ENCODE measurements at regions not wholly inside any gene's neighbourhood (a gene's known extent, or its start where the extent isn't known, plus 50 kb on each side); places are given as distances from the start of the nearest gene placed in this dataset.
A peak's percentile ranks its signal among the peaks of the same experiment; 100 is the strongest.
"Not testable (repeated sequence)": the region's sequence is repeated elsewhere in the genome, so short reads cannot be mapped to it uniquely, and the experiment has no call there.

DNA sequence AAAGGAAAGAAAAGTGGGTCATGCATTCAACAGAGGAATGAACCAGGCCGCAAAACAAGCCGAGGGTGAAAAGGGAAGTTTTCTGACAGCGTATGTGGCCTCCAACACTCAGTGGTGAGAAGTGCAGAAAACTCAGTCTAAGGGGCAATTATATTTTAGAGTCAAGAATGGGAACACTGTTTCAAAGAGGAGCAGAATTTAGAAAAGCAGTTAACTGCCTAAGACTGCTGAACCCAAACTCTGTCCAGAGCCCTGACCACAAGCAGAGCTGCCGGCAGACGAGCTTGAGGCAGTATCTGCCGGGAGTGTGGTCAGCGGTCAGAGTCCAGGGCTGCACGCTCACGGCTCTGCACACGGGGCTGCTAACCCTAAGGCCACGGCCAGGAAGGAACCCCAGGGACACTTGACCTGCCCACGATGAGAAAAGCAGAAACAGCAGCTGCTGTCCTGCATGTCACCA, 347.0 kb upstream of the ID2 start:
- DNase-seq (ENCODE audit: low spot score) = no peak
- ATAC-seq = peak; percentile 36
- intact Hi-C loops (cut with DNase I) = no loop called here

DNA sequence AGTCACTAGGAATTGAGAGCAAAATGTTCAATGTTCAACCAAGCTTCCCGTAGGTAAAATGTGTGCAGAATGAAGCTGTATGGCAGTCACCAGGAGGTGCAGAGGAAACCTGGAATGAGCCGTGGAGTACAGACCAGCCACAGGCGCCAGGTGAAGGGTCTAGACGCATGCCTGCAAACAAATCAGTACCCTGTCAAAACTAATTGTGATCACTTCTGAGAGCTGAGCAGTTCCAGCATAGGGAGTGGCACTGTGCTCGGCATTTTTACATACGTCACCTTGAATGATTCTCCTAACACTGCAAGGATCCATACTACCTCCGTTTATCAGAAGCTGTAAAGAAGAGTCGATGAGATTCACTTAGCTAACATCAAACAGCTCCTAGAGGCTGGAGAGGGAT, 346.1 kb upstream of the ID2 start:
- no peak for DNase-seq (ENCODE audit: low spot score)
- intact Hi-C loops (cut with DNase I) = no loop called here
- no peak for ATAC-seq

DNA sequence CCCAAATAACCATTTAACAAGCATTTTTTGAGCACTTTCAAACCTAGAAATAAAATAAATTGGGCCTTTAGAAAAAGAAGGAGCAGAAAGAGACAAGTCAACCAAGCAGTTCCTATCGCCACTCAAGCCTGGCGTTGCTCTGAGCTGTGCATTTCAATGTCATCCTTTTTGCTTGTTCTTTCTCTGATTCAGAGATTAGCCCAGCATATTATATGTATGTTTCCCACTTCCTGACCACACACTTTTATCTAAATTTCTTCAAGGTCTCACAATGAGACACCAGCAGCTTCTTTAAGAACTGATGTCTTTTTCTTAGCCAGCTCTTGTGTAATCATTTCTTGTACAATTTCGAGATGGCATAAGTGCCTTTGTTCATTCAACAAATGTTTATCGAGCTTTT, 344.5 kb upstream of the ID2 start:
- DNase-seq (ENCODE audit: low spot score) = no peak
- ATAC-seq = no peak

DNA sequence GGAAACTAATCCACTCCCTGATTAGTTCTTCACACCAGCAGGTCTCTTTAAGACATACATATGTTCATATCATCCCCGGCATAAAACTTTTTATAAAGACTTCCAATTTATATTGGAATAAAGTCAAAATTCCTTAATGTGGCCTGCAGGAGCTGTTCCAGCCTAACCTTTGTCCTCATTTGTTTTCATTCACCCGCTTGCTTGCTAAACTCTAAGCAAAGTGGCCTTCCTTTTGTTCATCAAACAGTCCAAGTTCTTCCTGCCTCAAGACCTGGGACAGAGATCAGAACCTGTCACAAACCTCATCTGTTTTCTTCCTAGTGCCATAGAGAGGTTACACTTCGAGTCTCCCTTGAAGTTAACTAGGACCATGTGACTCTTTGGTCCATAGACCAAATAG, 339.4 kb upstream of the ID2 start:
- intact Hi-C loops (cut with DNase I) = no loop called here
- DNase-seq (ENCODE audit: low spot score) (no peak), ATAC-seq (no peak)

More for the DNA sequence above, 344.5 kb upstream of the ID2 start:
- intact Hi-C loops (cut with DNase I) = no loop called here

DNA sequence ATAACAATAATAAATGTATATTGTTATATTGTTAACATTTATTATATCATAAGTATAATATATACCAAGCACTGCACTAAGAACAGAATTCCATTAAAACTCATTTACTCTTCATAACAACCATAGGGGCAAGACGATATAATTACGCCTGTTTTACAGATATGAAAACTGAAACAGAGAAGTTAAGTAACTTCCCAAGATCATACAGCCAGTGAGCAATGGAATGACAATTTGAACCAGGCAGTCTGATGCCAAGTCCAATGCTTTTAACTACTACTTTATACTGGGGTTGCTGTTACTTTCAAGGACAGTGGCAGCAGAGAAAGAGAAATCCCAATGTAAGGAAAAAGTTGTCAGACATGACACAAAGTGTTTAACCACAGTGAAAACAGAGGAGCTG, 338.8 kb upstream of the ID2 start:
- ATAC-seq = no peak

DNA sequence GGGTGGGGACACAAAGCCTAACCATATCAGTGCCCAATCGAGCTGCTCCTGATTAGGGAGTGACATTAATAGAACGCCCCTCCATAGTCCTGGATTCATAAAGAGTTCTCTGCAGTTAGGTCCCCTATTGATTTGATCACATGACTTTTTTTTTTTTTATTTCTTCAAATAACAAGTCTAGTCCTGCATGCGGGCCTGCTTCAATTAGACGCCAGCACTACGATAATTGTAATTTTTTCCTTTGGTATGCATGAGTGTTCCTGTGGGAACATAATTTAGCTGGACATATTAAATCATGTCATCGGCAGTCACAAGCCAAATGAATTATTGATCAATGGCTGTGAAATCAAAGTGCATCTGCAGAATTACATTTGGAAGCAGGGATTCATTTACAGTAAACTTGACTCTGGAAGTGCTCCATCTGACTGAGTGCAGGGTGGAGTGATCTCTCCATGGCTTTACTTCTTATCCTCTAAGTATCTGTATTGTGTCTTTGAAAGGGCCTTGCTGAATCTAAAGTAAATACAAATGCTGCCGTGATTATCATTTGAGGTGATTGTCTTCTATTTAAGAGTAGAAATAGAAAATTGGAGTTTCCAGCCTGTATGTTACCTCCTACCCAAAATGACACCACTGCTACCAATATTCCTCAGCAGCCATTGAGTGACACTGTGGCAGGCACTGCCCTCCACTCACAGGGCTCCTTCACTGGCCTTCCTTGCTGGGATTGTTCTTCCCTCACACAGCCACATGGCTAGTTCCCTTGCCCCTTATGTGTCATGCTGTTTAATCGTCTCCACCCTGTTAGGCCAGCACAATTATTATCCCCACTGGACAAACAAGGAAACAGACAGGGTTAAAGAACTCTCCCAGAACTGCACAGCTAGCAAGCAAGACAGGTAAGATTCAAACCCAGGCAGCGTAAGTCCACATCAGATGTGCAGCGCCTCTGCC, 337.4 kb upstream of the ID2 start:
- no peak for DNase-seq (ENCODE audit: low spot score)
- no peak for ATAC-seq
- intact Hi-C loops (cut with DNase I) = no loop called here

More for the DNA sequence above, 338.8 kb upstream of the ID2 start:
- no peak for DNase-seq (ENCODE audit: low spot score)
- intact Hi-C loops (cut with DNase I) = no loop called here

DNA sequence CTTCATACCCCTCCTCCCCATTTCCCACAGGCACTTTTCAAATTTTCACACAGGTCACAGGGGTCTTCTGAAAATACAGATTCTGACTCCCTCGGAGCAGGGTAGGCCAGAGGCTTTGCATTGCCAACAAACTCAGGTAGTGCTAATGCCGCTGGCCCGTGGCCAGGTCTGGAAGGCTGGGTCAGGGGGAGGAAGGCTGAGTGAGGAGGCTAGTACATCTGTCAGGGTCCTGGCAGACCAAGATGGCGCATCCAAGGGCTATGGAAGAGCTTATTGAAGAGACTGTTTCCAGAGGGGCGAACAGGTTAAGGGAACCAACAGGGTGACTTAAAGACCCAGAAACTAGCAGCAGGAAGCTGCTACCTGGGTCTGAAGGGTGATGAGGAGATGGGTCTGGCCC, 336.7 kb upstream of the ID2 start:
- DNase-seq (ENCODE audit: low spot score) (no peak), ATAC-seq (no peak)
- intact Hi-C loops (cut with DNase I) = no loop called here

DNA sequence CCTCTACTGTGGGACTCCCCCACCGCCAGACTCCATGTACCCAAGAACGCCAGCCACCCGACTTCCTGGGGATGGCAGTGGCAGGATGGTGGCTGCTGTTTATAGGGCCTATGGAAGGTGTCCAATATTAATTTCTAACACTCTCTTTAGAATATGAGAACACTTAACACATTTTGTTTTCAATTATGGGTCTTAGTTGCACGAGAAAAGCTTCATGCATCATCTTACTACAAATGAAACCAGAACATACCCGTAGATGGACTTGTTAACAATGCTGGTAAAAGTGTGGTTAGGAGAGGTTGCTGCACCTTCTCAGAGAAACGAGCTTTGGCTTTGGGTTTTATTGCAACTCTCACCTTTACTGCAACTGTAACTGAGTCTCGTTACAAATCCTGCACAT, 335.6 kb upstream of the ID2 start:
- DNase-seq (ENCODE audit: low spot score) = no peak
- intact Hi-C loops (cut with DNase I) = no loop called here
- no peak for ATAC-seq

DNA sequence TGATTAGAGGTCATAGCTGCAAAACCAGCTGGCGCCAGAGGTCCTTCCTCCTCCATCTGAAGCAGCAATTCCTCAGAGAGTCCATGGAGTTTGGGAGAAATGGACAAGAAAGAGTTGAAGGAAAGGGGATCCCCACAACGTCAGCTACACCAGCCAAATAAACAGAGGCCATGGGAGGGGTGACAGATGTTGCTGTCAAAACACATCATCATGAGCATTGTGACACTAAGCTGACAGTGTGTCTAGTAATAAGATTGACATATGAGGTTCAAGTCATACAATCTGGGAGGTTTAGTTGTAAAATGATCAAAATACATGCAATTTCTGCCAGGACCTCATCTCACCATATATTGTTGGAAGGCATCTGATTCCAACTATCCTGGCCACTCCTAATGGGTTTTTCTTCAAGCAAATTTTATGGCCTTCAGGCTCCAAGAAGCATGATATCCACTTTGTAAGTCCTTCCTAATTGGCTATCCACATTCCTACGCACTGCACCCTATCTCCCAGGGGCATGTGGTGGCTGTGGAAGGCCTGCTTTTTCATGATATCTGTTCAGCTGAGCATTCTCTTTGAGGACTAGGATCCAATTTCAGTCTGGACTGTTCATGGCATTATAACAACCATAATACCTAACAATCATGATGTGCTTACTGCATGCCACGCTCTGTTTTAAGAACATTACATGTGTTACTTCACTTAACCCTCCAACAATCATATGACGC, 335.0 kb upstream of the ID2 start:
- DNase-seq (ENCODE audit: low spot score) (no peak), ATAC-seq (no peak)
- intact Hi-C loops (cut with DNase I) = no loop called here

DNA sequence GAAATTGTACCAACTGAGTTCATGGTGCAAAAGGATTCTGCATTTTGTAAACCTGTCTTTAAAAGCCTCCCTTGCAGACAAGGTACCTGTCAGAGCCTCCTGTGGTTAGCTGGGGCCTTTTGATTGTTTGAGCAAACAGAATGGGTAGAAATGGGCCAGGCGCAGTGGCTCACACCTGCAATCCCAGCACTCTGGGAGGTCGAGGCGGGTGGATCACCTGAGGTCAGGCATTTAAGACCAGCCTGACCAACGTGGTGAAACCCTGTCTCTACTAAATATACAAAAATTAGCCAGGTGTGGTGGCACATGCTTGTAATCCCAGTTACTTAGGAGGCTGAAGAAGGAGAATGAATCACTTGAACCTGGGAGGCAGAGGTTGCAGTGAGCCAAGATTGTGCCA, 332.9 kb upstream of the ID2 start:
- ATAC-seq; intact Hi-C loops (cut with DNase I); DNase-seq (ENCODE audit: low spot score): not testable (repeated sequence)

DNA sequence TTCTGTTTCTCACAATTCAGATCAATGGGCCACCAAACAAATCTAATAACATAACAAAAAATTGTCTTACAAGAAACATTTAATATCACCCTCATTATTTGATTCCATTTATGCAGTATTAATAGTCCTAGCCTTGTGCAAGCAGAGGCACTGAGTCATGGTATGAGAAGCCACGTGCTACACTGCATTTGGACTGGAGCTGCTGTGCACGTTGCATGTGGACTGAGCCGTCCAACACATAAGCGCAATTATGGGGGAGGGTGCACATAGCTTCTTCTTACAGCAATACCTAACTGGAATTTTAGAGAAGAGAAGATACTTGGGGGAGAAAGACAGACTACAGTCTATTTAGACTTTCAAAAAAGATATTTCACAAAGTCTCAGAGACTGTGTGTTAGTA, 329.6 kb upstream of the ID2 start:
- DNase-seq (ENCODE audit: low spot score) (no peak), ATAC-seq (no peak)
- intact Hi-C loops (cut with DNase I) = no loop called here

DNA sequence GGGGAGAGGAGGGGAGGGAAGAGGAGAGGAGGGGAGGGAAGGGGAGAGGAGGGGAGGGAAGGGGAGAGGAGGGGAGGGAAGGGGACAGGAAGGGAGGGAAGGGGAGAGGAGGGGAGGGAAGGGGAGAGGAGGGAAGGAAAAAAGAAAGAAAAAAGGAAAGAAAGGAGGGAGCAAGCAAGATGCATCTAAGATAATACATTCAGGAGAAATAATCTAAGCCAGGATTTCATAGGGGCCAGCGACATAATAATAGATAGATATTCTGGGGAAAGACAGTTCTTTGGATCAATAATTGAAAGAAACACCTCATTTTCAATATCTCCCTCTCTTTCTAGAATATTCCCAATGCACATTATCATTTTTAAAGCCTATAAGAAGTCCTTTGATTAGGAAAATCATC, 328.9 kb upstream of the ID2 start:
- intact Hi-C loops (cut with DNase I) = no loop called here
- DNase-seq (ENCODE audit: low spot score) (no peak), ATAC-seq (no peak)

DNA sequence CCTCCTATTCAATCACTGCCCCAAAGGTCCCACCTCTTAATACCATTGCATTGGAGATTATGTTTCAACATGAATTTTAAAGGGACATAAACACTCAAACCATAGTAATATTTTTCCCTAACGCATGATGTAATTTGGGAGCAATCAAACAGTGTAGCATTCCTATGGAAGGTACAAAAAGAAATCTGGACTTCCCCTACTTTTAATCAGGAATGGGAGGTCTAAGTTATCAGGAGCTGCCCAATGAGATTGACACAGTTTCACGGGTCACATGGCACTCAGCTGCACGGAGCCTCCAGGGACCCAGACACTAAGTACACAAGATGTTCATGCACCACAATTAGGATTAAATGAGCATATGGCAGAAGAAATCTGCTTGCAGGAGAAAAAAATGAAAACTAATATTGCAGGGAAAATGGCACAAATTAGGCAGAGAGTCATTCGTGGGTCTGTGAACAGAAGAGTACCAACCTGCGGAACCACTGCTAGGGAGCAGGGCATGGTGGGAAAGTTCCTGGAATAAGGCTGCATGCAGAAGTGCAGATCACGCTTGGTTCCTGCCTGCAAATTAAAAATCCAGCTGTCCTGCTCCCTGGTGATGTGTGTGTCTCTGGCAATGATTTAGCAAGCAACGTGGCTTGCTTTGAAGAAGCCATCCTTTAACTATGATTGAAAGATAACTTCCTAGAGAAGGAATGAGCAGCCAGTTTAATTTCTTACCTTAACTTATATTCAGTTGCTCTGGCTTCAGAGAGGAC, 326.6 kb upstream of the ID2 start:
- DNase-seq (ENCODE audit: low spot score) = no peak
- no peak for ATAC-seq
- intact Hi-C loops (cut with DNase I) = no loop called here

DNA sequence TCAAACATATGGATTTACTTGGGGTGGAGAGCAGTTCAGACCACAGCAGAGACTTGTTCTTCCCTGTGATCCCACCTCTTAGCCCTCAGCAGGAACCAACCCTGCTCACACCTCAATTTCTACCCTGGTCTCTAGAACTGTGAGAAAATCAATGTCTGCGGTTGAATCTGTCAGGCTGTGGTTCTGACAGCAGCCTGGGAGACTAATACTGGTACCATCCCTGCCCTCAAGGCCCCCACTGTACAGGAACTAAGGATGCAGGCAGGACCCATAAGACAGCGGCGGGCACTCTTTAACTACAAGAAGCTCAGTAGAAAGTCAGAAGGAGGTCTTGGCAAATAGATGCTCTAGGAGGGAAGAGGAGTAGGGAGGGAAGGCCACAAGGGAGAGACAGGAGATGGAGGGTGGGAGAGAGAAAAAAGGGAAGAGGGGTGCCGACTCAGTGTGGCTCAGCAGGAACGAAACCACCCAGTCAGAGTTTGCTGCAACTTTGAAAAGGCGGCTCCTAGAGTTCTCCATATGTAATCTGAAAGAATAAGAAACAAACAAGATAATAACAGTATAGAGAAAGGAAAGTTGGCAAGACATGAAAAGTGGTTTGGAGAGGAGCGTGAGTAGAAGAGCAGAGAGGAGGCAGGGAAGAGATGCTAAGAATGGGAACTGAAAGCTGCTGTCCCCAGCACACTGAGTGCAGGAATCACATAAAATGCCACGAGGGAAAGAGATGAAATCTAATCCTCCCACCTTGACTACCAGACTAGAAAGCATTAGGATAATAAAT, 323.9 kb upstream of the ID2 start:
- ATAC-seq (no peak), DNase-seq (ENCODE audit: low spot score) (no peak)
- intact Hi-C loops (cut with DNase I) = no loop called here

DNA sequence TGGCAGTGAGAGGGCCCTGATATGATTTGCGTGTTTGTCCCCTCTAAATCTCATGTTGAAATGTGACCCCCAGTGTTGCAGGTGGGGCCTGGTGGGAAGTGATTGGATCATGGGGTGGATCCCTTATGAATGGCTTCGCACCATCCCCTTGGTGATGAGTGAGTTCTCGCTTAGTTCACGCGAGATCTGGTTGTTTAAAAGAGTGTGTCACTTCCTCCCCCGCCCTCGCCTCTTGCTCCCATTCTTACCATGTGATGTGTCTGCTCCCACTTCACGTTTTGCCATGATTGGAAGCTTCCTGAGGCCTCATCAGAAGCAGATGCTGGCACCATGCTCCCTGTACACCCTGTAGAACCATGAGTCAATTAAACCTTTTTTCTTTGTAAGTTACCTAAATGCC, 319.9 kb upstream of the ID2 start:
- ATAC-seq (no peak), DNase-seq (ENCODE audit: low spot score) (no peak)
- intact Hi-C loops (cut with DNase I) = no loop called here

DNA sequence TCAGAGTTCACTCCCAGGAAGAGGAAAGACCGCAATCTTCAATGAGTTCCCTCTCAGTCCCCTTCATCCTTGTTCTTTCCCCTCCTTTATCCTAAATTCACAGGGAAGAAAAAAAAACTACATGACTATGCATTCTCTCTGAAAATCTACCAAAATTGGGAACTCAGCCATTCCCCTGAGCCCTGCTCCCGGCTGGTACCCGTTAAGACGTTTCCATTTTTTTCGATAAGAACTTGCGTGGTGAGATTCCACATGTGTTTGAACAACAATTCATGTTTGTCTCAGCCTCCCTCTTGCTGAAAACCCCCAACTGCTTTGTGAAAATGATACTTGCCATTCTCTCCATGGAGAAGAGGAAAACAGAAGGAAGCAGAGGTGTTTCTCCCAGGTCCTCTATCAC, 318.7 kb upstream of the ID2 start:
- intact Hi-C loops (cut with DNase I) = no loop called here
- ATAC-seq (no peak), DNase-seq (ENCODE audit: low spot score) (no peak)

DNA sequence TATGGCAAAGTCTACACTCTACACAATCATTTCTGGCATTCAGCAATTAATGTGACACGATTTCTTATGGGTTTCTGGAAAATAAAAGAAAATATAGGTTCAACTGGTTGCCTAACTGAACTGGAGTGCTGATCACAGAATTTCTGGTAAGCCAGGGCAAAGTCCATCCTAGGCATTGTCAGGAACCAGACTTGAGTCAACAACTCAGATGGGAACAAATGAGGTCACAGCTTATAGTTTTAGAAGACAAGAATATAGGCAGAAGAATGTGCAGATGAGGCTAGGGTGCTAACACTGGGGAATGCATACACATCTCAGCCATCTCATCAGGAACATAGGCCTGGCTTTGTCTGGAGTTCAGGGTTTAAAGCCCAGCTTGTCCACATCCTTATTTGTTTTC, 317.2 kb upstream of the ID2 start:
- no peak for ATAC-seq
- DNase-seq (ENCODE audit: low spot score) = no peak
- intact Hi-C loops (cut with DNase I) = no loop called here

DNA sequence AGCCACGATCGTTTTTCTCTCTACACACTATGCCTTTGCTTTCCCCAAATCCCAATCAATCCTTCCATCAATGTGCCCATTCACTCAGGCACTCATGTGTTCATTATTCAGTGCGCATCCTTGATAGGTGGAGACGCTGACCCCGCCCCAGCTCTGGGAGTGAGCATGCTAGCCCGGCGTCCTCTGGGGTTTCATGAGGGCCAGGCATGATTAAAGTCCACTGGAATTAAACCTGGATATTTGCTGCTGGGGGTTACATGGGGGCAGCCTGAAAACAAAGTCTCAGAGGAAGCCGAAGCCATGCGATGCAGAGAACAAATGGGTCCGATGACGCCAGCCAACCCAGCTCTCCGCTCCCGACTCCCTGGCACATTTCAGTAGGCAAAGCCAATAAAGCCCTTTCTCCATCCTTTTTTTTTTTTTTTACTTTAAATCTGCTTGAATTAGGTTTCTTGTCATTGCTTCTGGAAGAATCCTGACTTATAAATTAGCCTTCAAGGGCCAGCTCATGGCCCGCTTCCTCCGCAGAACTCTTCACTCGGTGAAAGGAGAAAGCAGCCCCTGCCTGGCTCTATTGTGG, 316.4 kb upstream of the ID2 start:
- intact Hi-C loops (cut with DNase I) = no loop called here
- no peak for DNase-seq (ENCODE audit: low spot score)

DNA sequence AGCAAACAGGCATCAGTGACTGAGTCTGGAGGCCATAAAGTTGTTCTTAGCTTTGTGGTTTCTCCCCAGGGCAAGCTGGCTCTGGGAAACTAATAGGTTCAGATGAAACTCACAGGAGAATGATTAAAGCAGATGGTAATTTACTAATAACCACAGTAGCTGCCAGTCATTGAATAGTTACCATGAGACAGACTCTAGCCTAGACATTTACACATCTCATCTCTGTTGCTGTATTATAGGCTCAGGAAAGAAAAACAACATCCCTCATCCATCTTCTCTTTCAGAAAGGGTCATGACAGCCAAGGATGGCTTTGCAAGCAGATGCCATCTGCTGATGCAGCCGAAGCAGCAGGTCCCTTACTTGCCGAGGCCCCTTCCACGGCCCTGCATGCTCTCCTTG, 314.0 kb upstream of the ID2 start:
- no peak for ATAC-seq
- no peak for DNase-seq (ENCODE audit: low spot score)
- intact Hi-C loops (cut with DNase I) = no loop called here

More for the DNA sequence above, 316.4 kb upstream of the ID2 start:
- ATAC-seq = no peak
